Sigmoid colon (tissue), 6 donors: ENCODE measurements at regions not wholly inside any gene's neighbourhood (a gene's known extent, or its start where the extent isn't known, plus 50 kb on each side); places are given as distances from the start of the nearest gene placed in this dataset.

Experiments
- DNase-seq: peaks from one replicate; pipeline ENCODE4 v3.0.0-alpha.2; 2019
- H3K27ac ChIP-seq, 4 donors: fragments of 200-600 bp; sonication (generic); one replicate each; pipeline ENCODE4 v1.5.1; 2016 to 2019; ENCODE audit warnings: mild to moderate bottlenecking in 1 of 4
- H3K27me3 ChIP-seq, 3 donors: fragments of 200-600 bp; sonication (generic); one replicate each; pipeline ENCODE4 v1.5.1; 2019; ENCODE audit warnings: mild to moderate bottlenecking in 1 of 3
- H3K36me3 ChIP-seq, 4 donors: fragments of 200-600 bp; sonication (generic); one replicate each; pipeline ENCODE4 v1.5.1; 2016 to 2019
- H3K4me1 ChIP-seq, 4 donors: fragments of 200-600 bp; sonication (generic); one replicate each; pipeline ENCODE4 v1.5.1; 2017 to 2019
- H3K4me3 ChIP-seq, 4 donors: fragments of 200-600 bp; sonication (generic); one replicate each; pipeline ENCODE4 v1.5.1; 2017 to 2019; ENCODE audit warnings: mild to moderate bottlenecking in 2 of 4, moderate library complexity in 1 of 4
- H3K9me3 ChIP-seq, 4 donors: fragments of 200-600 bp in 3 of 4; sonication (generic) in 3 of 4; one replicate each; pipeline versions ENCODE4 v1.5.1 to v1.6.1; 2013 to 2019
- EP300 ChIP-seq, 4 donors: sonication (generic); formaldehyde crosslinking; IDR thresholded peaks; one replicate each; pipeline ENCODE4 v1.6.1; 2017; ENCODE audit warnings: antibody characterized with exemption in 4 of 4
- POLR2A ChIP-seq, 2 donors: fragments of 450-650 bp; IDR thresholded peaks; one replicate each; pipeline ENCODE4 v1.6.1; 2016; ENCODE audit warnings: antibody characterized with exemption in 2 of 2, mild to moderate bottlenecking in 2 of 2, moderate library complexity in 2 of 2
- POLR2AphosphoS5 ChIP-seq, 4 donors: sonication (generic); formaldehyde crosslinking; IDR thresholded peaks; one replicate each; pipeline ENCODE4 v1.6.1; 2017; ENCODE audit warnings: antibody characterized with exemption in 4 of 4
- WGBS, 2 donors: extraction: QIAGEN DNeasy Blood & Tissue Kit; methylation state at CpG; one replicate each; pipeline ENCODE4 v1.1.7; 2013; 5-methylcytosine and 5-hydroxymethylcytosine counted together
- intact Hi-C: fragments of 100-400 bp; cut with DNase I; formaldehyde crosslinking; loops from one replicate; pipeline ENCODE4 v1.15.1; 2023
- TF ChIP-seq, protein P1 (sequence below), 4 experiments: fragments of 450-650 bp in 3 of 4; fragments of 200-600 bp in 1 of 4; IDR thresholded peaks; one replicate each; pipeline ENCODE4 v1.5.1; 2016 to 2019; ENCODE audit warnings: antibody characterized with exemption in 4 of 4, mild to moderate bottlenecking in 3 of 4, moderate library complexity in 2 of 4
- donor health status: healthy with polysubstance abuse.
- donor health status: healthy.

DNA sequence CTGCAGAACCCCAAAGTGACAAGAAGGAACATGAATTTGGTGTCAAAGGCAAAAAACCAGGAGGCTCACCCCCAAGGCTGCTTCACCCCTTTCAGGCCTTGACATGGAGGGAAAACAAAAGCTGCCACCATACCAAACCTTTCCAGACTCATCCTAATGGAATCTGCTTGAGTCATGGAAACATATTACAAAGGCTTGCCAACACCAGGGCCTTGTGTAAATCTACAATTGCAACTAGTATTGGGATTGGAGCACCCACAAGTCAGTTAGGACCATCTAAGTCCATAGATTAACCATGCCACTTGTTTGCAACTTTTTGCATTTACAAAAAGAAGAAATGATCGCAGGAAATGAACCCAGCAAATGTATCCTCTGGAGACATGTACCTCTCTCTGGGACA, 297.6 kb downstream of the CDCA7 start:
- 83 to 95% methylated on average over 1 of the region's 1 CpG for WGBS, 2 donors
- TF ChIP-seq POLR2AphosphoS5 (IDR thresholded peaks at IDR 0.05) = no peak
- TF ChIP-seq EP300 (IDR thresholded peaks at IDR 0.05) = no peak
- TF ChIP-seq, protein P1, sequence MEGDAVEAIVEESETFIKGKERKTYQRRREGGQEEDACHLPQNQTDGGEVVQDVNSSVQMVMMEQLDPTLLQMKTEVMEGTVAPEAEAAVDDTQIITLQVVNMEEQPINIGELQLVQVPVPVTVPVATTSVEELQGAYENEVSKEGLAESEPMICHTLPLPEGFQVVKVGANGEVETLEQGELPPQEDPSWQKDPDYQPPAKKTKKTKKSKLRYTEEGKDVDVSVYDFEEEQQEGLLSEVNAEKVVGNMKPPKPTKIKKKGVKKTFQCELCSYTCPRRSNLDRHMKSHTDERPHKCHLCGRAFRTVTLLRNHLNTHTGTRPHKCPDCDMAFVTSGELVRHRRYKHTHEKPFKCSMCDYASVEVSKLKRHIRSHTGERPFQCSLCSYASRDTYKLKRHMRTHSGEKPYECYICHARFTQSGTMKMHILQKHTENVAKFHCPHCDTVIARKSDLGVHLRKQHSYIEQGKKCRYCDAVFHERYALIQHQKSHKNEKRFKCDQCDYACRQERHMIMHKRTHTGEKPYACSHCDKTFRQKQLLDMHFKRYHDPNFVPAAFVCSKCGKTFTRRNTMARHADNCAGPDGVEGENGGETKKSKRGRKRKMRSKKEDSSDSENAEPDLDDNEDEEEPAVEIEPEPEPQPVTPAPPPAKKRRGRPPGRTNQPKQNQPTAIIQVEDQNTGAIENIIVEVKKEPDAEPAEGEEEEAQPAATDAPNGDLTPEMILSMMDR (IDR thresholded peaks at IDR 0.05) = no peak
- no peak for TF ChIP-seq POLR2A (IDR thresholded peaks at IDR 0.05)

DNA sequence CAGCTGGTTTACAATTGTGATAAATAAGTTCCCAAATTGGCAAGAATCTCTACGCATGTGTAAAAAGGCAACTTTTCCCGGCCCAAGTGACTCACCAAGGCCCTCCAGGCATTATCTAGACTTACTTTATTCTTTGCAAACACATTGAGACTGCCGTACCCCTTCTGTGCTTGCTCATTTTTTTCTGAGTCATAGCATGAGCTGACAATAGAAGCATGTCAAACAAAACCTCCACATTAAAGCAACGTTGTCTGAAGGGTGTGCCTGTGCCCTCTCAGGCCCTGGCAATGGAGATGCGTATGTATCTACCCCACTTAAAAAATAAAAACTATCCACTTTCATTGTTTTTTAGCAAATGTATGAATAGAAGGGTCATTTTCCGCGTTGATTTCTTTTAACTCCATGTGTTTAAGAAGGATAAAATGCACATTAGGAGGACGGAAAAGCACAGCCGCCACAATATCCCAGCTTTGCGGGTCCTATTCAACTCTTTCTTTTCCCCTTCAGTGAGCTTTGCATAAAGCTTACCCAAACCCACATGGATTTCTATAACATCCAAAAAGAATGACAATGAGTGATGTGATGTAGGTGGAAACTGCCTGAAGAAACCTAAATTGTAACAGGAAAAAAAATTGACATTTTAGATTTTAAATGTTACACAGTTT, 298.2 kb downstream of the CDCA7 start:
- Histone ChIP-seq H3K27ac (peak overlapping the region in 3 of 4 donors; percentile 26 to 65 (median 33)), H3K27me3 (no peaks in the 10 kb centered on the region)

More for the DNA sequence above, 297.6 kb downstream of the CDCA7 start:
- H3K27ac ChIP-seq = peak overlapping the region in 3 of 4 donors; percentile 26 to 65 (median 33)
- no peaks in the 10 kb centered on the region for H3K36me3 ChIP-seq
- intact Hi-C loops = no loop called here
- no peak for DNase-seq
- H3K4me1 ChIP-seq = peaks cover 0 to 11% (median 5%) of the 10 kb centered on the region in 4 donors
- H3K4me3 ChIP-seq = no peak overlapping the region
- H3K27me3 ChIP-seq = no peaks in the 10 kb centered on the region
- no peaks in the 10 kb centered on the region for H3K9me3 ChIP-seq

DNA sequence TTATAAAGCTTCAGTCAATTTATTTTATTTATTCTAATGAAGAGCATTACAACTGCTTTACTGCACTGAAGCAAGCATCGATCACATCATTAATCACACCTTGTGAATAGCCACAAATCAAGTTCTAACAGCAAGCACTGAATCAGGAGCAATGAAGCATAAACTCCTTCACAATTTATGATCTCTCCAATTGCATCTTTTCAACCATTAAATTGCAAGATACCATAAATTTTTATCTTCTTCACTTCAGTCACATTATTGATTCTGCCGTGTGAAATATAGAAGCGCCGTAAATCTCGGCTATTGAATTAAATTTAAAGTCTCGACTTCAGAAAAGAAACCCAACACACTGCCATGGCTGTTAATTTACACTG, 298.7 kb downstream of the CDCA7 start:
- 93% methylated on average over 6 of the region's 6 CpGs for WGBS, 2 donors
- Histone ChIP-seq H3K4me1 (peaks cover 0 to 11% (median 8%) of the 10 kb centered on the region in 4 donors), H3K4me3 (no peak overlapping the region), H3K27ac (peak overlapping the region in 2 of 4 donors; percentile 26 to 65), H3K36me3 (no peaks in the 10 kb centered on the region), H3K9me3 (no peaks in the 10 kb centered on the region), H3K27me3 (no peaks in the 10 kb centered on the region)
- intact Hi-C loops = no loop called here
- no peak for TF ChIP-seq POLR2A (IDR thresholded peaks at IDR 0.05)
- TF ChIP-seq POLR2AphosphoS5 (IDR thresholded peaks at IDR 0.05) = no peak
- no peak for DNase-seq

More for the DNA sequence above, 298.2 kb downstream of the CDCA7 start:
- H3K36me3 ChIP-seq = no peaks in the 10 kb centered on the region
- no peaks in the 10 kb centered on the region for H3K9me3 ChIP-seq
- H3K4me1 ChIP-seq = peaks cover 0 to 11% (median 5%) of the 10 kb centered on the region in 4 donors
- WGBS, 2 donors = 50 to 70% methylated on average over 10 of the region's 10 CpGs
- TF ChIP-seq, protein P1 (IDR thresholded peaks at IDR 0.05) = no peak
- H3K4me3 ChIP-seq = no peak overlapping the region
- no peak for DNase-seq
- intact Hi-C loops = no loop called here

DNA sequence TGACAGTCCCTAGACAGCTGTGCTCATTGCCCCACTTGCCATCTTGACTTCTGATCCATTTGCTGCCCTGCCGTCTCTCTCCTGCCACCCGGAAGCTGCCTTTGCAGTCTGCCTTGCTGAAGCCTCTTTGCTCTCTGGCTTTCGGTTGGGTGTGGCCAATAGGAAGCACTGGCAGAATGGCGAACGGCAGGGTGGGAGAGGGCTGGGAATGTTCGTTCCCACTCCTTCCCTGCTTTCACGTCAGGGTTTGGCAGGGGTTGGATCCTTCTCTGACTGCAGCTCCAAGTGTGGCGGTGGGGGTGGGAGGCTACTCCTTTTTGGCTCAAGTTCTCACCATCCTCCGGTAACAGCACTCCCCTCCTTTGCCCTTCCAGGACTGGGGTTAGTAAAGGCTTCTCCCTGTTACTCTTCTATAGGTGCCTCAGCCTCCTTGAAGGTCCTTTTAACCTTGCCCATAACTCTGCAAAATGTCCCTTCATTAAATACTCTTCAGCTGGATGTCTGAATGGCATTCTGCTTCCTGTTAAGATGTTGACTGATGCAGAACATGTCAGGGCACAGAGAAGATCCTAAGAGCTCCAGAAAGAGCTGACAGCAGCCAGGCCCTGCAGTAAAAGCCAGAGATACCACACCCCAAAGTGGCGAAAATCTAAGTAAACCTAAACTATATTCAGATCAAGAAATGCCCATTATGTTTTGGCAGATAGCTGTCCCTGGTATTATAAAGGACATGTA, 299.7 kb downstream of the CDCA7 start:
- no peak overlapping the region for H3K27ac ChIP-seq
- no peaks in the 10 kb centered on the region for H3K36me3 ChIP-seq
- no peak overlapping the region for H3K4me3 ChIP-seq
- DNase-seq = no peak
- intact Hi-C loops = no loop called here
- no peaks in the 10 kb centered on the region for H3K27me3 ChIP-seq
- H3K4me1 ChIP-seq = peaks cover 0 to 11% (median 10%) of the 10 kb centered on the region in 4 donors
- no peaks in the 10 kb centered on the region for H3K9me3 ChIP-seq
- WGBS, 2 donors = 73 to 75% methylated on average over 10 of the region's 10 CpGs
- TF ChIP-seq EP300 (IDR thresholded peaks at IDR 0.05) (no peak), POLR2AphosphoS5 (IDR thresholded peaks at IDR 0.05) (no peak), POLR2A (IDR thresholded peaks at IDR 0.05) (no peak)
- TF ChIP-seq, protein P1 (IDR thresholded peaks at IDR 0.05) = no peak

DNA sequence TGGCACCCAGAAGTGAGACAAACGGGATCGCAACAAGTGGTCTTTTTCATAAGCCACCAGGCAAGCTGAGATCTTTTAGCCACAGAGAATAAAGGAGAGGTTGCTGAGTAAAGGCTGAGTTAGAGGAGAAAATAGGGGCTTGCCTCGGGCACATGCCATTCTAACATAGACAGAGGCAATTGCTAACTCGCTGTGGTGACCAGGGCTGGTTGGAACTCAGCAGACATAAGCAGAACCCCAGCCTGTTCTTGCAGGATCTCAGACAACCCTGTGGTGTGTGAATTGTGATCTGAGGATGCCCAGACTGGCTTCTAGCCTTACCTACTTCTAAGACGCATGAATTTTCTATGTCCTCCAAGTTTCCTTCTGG, 300.2 kb downstream of the CDCA7 start:
- H3K4me3 ChIP-seq = no peak overlapping the region
- no peak for DNase-seq
- H3K27me3 ChIP-seq = no peaks in the 10 kb centered on the region
- TF ChIP-seq, protein P1 (IDR thresholded peaks at IDR 0.05) = no peak
- intact Hi-C loops = no loop called here
- H3K4me1 ChIP-seq = peaks cover 0 to 11% (median 10%) of the 10 kb centered on the region in 4 donors
- H3K27ac ChIP-seq = no peak overlapping the region
- H3K9me3 ChIP-seq = no peaks in the 10 kb centered on the region
- WGBS, 2 donors = 94 to 97% methylated on average over 5 of the region's 5 CpGs
- H3K36me3 ChIP-seq = no peaks in the 10 kb centered on the region
